HG03095 (cell line): ENCODE measurements at regions not wholly inside any gene's neighbourhood (a gene's known extent, or its start where the extent isn't known, plus 50 kb on each side); places are given as distances from the start of the nearest gene placed in this dataset.

Experiments used
- ATAC-seq: cut with Tn5 transposase; IDR thresholded peaks from one replicate; pipeline ENCODE4 v1.9.1; 2021; ENCODE audit warnings: moderate library complexity; ENCODE audit not compliant: unreplicated experiment

GRCh38 chr3:22451501-22451900, 700.5 kb upstream of the ZNF385D start:
- no peak for ATAC-seq

- no peak for ATAC-seq
Observed at GRCh38 chr3:22453906-22454535, 703.0 kb upstream of the ZNF385D start.

GRCh38 chr3:22469995-22470394, 719.0 kb upstream of the ZNF385D start:
- ATAC-seq = no peak

- no peak for ATAC-seq
Observed at GRCh38 chr3:22471557-22471956, 720.5 kb upstream of the ZNF385D start.

DNA sequence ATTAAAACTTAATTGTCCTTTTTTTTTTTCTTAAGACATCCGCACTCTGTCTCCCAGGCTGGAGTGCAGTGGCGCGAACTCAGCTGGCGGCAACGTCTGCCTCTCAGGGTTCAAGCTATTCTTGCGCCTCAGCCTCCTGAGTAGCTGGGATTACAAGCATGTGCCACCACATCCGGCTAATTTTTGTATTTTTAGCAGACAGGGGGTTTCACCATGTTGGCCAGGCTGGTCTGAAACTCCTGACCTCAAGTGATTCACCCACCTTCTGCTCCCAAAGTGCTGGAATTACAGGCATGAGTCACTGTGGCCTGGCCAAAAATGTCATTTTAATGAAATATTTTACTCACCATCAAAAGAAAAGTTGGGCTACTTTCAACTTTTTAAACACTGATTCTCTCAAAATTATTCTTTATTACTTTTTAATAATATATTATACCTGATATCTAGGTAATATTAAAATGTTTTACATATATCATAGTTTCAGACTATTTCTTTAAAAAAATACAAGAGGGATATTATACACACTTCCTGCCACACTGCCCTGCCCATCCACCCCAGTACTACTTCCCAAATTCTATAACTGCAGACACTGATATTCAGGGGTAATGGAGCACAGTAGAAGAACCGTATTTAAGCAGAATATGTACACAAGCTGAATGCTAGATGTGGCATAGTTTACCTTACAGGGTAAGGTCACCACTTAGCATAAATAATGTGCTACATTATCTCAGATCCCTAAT, 723.9 kb upstream of the ZNF385D start:
- ATAC-seq = no peak

DNA sequence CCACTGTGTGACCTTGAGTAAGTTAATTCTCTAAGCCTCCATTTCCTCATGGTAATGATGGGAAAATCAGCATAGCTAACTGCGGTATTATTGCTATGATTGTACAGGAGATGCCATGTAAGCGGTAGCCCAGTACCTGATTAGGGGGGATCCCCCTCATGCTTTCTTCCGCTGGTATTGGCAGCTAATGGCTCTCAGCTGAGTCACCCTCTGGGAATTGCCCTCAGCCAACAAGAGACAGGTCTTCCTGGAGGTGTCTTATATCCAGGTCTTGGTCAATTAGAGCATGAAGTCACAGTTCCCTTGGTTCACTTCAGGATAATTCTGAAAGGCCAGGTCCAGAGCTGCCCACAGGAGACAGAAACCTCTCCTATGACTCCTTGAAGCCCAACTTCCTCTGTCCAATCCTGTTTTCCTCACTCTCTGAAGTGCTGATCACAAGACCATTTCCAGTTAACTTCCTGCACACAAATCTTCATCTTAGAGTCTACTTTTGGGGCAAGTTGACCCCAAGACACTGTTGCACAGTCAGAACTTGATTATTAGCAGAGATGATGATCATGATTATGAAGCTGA, 724.7 kb upstream of the ZNF385D start:
- ATAC-seq = no peak

DNA sequence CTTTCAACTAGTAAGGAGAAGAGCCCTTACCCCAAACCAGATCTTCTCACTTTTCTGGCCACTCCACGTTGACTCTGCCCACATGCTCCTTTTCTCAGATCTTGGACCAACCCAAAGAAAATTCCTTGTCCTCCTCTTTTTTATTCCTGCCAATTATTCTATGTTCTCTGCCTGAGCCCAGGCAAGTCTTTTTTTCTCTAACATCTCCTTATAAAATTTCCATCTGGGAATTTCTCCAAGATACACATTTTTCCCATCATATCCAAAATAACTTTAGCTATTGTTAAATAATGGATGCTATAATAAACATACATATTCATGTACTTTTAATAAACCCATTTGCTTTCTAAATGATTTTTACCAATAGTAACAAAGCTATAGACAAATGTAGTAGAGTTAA, 726.0 kb upstream of the ZNF385D start:
- ATAC-seq = no peak

DNA sequence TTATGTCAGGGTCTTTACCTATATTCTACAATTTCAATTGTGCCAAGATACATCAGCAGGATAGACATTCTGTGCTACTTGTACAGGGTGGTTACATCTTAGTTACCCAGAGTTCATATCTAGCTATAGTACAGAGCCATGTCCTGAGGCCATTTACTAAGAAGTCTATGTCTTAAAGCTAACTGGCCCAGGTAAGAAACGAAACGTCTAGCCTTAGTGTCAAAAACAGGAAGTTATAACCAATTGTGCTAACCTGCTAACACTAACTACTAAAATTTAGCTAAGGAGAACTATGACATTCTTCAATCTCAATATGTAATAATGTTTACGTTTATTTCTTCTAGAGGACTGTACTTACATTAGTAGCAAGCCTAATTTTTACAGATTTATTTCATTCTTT, 717.2 kb upstream of the UBE2E2 start:
- ATAC-seq = no peak

DNA sequence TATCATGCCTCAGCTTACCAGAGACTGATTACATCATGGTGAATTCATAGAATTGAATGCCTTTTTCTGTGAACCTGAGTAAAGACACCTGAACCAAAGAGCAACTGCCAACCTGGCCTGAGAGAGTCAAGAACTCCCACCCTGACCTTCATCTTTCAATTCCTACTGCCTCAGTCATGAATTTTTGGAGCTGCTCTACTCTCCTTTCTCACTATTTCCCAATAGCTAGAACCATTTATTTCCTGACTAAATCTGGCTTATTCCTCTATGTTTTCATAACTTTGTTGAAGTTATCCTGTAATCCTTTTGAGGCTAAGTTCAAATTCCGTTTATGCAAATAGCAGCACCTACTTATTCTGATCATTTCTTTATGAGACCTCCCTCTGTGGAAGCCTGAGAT, 712.4 kb upstream of the UBE2E2 start:
- no peak for ATAC-seq

DNA sequence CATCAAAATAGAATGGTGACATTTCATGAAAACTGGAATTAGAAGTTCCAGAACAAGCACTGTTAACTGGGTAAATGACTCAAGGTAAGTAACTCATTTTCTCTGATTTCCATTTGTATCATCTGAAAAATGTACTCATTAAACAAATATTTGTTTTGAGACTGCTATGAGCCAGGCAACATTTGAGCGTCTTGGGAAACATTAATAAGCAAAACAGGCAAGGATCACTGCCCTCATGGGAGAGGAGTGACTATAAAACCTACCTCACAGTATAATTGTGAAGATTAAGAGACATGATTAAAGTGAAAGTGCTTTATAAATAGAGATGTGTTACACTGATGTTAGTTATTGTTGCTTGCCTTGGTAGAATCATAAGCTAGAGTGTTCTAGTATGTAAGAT, 711.8 kb upstream of the UBE2E2 start:
- no peak for ATAC-seq

- ATAC-seq = no peak
Observed at GRCh38 chr3:22492342-22492741, 710.8 kb upstream of the UBE2E2 start.

GRCh38 chr3:22495241-22495640, 707.9 kb upstream of the UBE2E2 start:
- no peak for ATAC-seq

- no peak for ATAC-seq
Observed at GRCh38 chr3:22495791-22496190, 707.3 kb upstream of the UBE2E2 start.

DNA sequence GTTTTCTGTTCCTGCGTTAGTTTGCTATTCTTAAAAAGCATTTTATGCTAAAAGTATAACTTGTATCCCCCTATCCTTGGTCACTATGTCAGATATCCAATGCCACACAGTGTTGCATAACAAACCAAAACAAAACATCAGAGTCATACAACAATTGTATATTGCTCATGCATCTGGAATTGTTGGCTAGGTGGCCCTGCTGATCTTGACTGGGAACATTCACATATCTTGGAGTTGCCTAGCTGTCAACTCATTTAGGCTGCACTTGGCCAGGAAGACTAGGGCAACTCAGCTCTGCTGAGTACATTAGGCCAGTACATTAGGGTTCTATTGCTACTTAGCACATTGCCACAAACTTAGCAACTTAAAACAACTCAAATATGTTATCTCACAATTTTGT, 706.5 kb upstream of the UBE2E2 start:
- ATAC-seq = no peak

- no peak for ATAC-seq
Observed at GRCh38 chr3:22506871-22507270, 696.3 kb upstream of the UBE2E2 start.

GRCh38 chr3:22507709-22508108, 695.4 kb upstream of the UBE2E2 start:
- ATAC-seq = no peak

DNA sequence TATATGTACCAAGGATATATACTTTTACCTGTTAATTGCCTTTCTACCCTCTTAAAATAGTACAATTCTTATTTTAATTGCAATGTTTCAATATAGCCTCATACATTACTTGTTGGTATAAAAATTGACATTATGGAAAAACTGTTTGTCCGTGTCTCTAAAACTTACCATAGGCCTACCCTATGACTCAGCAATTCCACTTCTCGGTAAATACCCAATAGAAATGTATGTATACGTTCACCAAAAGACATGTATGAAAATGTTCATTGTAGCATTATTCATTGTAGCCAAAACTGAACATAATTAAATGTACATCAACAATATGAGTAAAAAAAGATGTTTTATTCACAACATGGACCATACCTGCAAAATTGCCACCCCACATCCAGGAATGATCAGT, 679.2 kb upstream of the UBE2E2 start:
- no peak for ATAC-seq

GRCh38 chr3:22526266-22526837, 676.8 kb upstream of the UBE2E2 start:
- no peak for ATAC-seq

GRCh38 chr3:22536541-22536940, 666.6 kb upstream of the UBE2E2 start:
- ATAC-seq = no peak

DNA sequence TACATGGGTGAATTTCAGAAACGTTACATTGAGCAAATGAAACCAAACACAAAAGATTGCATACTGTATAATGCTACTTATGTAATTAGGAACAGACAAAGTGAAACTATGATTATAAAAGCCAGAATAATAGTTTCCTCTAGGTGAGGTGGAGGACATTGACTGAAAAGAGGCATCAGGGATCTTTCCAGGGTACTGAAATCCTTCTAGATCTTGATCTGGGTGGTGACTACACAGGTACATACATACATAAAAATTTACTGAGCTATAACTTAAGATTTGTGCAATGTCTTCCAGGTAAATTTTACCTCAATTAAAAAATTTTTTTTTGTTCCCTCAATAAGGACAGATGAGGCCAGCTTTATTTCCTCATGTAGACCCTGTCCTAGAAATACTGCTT, 665.6 kb upstream of the UBE2E2 start:
- no peak for ATAC-seq

DNA sequence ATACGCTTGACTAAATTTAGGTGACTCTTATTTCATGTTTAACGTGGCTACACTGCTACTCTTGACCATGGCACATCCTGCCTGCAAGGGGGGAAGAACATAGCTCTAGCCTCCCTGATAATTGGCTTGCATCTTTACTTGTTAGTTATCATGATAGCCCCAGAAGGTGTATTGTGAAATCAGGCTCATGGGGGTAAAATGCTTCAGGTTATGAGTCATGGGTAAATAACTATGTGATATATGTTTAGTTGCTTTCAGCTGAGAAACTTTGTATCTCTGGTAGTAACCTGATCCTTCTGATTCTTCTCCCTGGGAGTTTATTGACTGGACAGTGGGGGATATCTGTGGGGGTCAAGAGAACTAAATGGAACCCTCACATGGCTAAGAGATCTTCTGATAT, 660.8 kb upstream of the UBE2E2 start:
- no peak for ATAC-seq

DNA sequence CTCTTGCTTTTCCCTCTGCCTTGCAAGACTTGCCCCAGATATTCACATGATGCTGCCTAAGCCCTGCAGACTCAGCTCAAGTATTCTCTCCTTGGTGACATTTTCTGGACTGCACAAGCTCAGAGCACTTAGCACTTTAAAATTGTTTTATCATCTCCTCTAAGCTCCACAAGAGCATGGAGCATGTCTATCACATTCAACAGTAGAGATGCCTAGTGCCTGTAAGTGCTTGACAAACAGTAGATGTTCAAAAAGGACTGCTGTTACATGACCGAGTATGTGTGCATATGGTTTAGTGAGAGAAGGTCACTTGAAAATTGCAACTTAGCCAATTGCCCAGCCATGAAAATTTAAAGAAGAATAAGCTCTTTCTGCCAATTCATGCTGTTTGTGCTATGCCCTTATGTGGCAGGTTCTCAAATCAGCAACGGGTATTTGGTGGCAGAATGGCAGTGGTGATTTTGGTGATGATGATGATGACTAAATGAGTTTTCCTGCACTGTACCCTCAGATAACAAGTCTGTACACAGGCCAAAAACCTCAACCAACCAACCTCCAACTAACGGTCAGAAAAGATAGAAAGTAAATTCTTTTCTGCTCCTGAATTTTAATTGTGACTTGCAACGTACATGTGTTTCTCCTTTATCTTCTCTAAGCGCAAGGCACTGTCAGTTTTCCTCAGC, 647.2 kb upstream of the UBE2E2 start:
- ATAC-seq = no peak
